ENCODE measurements at regions not wholly inside any gene's neighbourhood (a gene's known extent, or its start where the extent isn't known, plus 50 kb on each side); places are given as distances from the start of the nearest gene placed in this dataset.

DNA sequence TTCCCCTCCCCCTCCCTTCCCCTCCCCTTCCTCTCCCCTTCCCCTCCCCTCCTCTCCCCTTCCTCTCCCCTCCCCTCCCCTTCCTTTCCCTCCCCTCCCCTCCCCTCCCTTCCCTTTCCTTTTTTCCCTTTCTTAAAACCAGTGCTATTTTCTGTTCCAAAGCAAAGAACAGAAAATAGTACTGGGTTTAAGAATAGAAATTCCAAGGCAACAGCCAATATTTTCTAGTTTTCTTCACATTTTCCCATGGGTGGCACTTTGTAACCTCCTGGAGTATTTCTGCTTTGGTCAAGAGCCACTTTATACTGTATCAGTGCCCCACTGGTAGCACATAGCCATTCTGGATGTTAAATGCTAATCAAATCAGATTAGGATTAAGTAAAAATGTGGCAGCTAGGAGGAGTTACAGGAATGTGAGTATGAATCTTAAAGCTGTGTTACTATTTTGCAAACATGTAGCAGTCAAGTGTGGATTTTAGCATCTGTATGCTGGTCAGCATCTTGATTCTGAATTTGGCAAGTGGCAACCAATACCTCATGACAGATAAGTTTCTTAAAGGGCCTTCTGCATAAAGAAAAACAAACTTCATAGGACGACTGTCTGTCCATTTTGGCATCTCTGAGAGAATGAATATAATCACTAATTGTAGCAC, 126.4 kb downstream of the CEP57L1 start:
- intact Hi-C loops (cut with micrococcal nuclease), result no loop called here
- H3K4me3 ChIP-seq, result no peak overlapping the region
- H3K9me3 ChIP-seq (replicated peaks), result no peaks in the 10 kb centered on the region
- H3K4me1 ChIP-seq, result peaks cover 7% of the 10 kb centered on the region
- DNase-seq, result no peak
- H3K36me3 ChIP-seq, result no peaks in the 10 kb centered on the region
- TF ChIP-seq, protein P1, sequence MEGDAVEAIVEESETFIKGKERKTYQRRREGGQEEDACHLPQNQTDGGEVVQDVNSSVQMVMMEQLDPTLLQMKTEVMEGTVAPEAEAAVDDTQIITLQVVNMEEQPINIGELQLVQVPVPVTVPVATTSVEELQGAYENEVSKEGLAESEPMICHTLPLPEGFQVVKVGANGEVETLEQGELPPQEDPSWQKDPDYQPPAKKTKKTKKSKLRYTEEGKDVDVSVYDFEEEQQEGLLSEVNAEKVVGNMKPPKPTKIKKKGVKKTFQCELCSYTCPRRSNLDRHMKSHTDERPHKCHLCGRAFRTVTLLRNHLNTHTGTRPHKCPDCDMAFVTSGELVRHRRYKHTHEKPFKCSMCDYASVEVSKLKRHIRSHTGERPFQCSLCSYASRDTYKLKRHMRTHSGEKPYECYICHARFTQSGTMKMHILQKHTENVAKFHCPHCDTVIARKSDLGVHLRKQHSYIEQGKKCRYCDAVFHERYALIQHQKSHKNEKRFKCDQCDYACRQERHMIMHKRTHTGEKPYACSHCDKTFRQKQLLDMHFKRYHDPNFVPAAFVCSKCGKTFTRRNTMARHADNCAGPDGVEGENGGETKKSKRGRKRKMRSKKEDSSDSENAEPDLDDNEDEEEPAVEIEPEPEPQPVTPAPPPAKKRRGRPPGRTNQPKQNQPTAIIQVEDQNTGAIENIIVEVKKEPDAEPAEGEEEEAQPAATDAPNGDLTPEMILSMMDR (IDR thresholded peaks at IDR 0.05; ENCODE audit: borderline replicate concordance), result no peak
- H3K27ac ChIP-seq (replicated peaks), result peak overlapping the region; percentile 48
- no peaks in the 10 kb centered on the region for H3K27me3 ChIP-seq (ENCODE audit: low read depth)

All from left ventricle myocardium inferior (tissue), 1 donor.